ENCODE measurements at regions not wholly inside any gene's neighbourhood (a gene's known extent, or its start where the extent isn't known, plus 50 kb on each side); places are given as distances from the start of the nearest gene placed in this dataset.

- peak; percentile 92 for DNase-seq
These were observed 53.8 kb upstream of the ME3 start for GRCh38 chr11:86726118-86726753.

- DNase-seq, result peak; percentile 9
These were observed 51.7 kb upstream of the ME3 start for GRCh38 chr11:86724137-86724536.

- DNase-seq, result peak; percentile 0
These were observed 50.9 kb upstream of the ME3 start for GRCh38 chr11:86723281-86723680.

GRCh38 chr11:86722748-86723147 is 50.3 kb upstream of the ME3 start:
- DNase-seq, result peak; percentile 0
